Fibroblast of lung (primary cell): ENCODE measurements at regions not wholly inside any gene's neighbourhood (a gene's known extent, or its start where the extent isn't known, plus 50 kb on each side); places are given as distances from the start of the nearest gene placed in this dataset.

Experiments
- DNase-seq, 2 donors: peaks; one replicate each; pipeline versions ENCODE4 v3.0.0 to v3.0.0-alpha.2; 2010; ENCODE audit warnings: low read depth in 2 of 2
- H2AFZ ChIP-seq: 2 replicates; pipeline ENCODE4 v1.5.1; 2012; ENCODE audit warnings: low read length, control low read depth, inconsistent platforms
- H3K27ac ChIP-seq: 2 replicates; pipeline ENCODE4 v1.5.1; 2011; ENCODE audit warnings: low read length, control low read depth; ENCODE audit not compliant: insufficient read depth
- H3K27me3 ChIP-seq: 2 replicates; pipeline ENCODE4 v1.5.1; 2011; ENCODE audit warnings: mild to moderate bottlenecking, low read length; ENCODE audit not compliant: control insufficient read depth, insufficient read depth
- H3K36me3 ChIP-seq: 2 replicates; pipeline ENCODE4 v1.5.1; 2011; ENCODE audit warnings: low read length; ENCODE audit not compliant: control insufficient read depth, insufficient read depth
- H3K4me1 ChIP-seq: 2 replicates; pipeline ENCODE4 v1.5.1; 2011; ENCODE audit warnings: low read length; ENCODE audit not compliant: control insufficient read depth, insufficient read depth; ENCODE audit errors: extremely low read depth
- H3K4me2 ChIP-seq: 2 replicates; pipeline ENCODE4 v1.5.1; 2011; ENCODE audit warnings: low read length, control low read depth; ENCODE audit not compliant: insufficient read depth; ENCODE audit errors: extremely low read depth
- H3K4me3 ChIP-seq, 4 experiments: fragments of 200-600 bp in 1 of 4; sonication (generic) in 1 of 4; replicated peaks in 1 of 4; 2 replicates each; pipeline ENCODE4 v1.5.1; 2011 to 2016; ENCODE audit warnings: low read length in 4 of 4, low read depth in 3 of 4, mild to moderate bottlenecking in 3 of 4, control low read depth in 2 of 4, inconsistent platforms in 1 of 4, mixed read lengths in 1 of 4; ENCODE audit not compliant: insufficient read depth in 1 of 4; ENCODE audit errors: control extremely low read depth in 1 of 4
- H3K79me2 ChIP-seq: 2 replicates; pipeline ENCODE4 v1.5.1; 2012; ENCODE audit warnings: mild to moderate bottlenecking, low read length, inconsistent platforms; ENCODE audit not compliant: control insufficient read depth, insufficient read depth
- H3K9ac ChIP-seq: 2 replicates; pipeline ENCODE4 v1.5.1; 2011; ENCODE audit warnings: mild to moderate bottlenecking, low read length, control low read depth; ENCODE audit not compliant: insufficient read depth
- H3K9me3 ChIP-seq: 2 replicates; pipeline ENCODE4 v1.5.1; 2012; ENCODE audit warnings: low read depth, low read length; ENCODE audit not compliant: control insufficient read depth, insufficient read depth
- H4K20me1 ChIP-seq: 2 replicates; pipeline ENCODE4 v1.5.1; 2011; ENCODE audit warnings: low read length; ENCODE audit not compliant: control insufficient read depth, insufficient read depth; ENCODE audit errors: extremely low read depth
- CTCF ChIP-seq, 2 donors: IDR thresholded peaks in 1 of 2; conservative IDR thresholded peaks in 1 of 2; 1 replicate in 1 of 2; 2 replicates in 1 of 2; pipeline ENCODE4 v1.5.1; 2011 to 2012; ENCODE audit warnings: low read length in 2 of 2, control low read depth in 1 of 2, inconsistent platforms in 1 of 2, low read depth in 1 of 2, mild to moderate bottlenecking in 1 of 2
- EZH2 ChIP-seq: IDR thresholded peaks from 2 replicates; pipeline ENCODE4 v1.5.1; 2012; ENCODE audit warnings: low read length, control low read depth, mild to moderate bottlenecking; ENCODE audit errors: missing control alignments

- peaks cover 3% of the 10 kb centered on the region for H3K4me1 ChIP-seq
- H3K79me2 ChIP-seq: no peaks in the 10 kb centered on the region
- H3K4me2 ChIP-seq: no peak overlapping the region
- H3K27ac ChIP-seq: no peak overlapping the region
- peaks cover 3% of the 10 kb centered on the region for H3K27me3 ChIP-seq
- H3K4me3 ChIP-seq: no peak overlapping the region
- no peaks in the 10 kb centered on the region for H3K36me3 ChIP-seq
- no peak overlapping the region for H3K9ac ChIP-seq
- no peaks in the 10 kb centered on the region for H3K9me3 ChIP-seq
- no peak for DNase-seq
- no peak overlapping the region for H2AFZ ChIP-seq
- TF ChIP-seq CTCF (conservative IDR thresholded peaks at IDR 0.05 in 1 of 2, IDR thresholded peaks at IDR 0.05 in 1 of 2; ENCODE audit: low read depth in 1 of 2, low read length in 2 of 2): no peak
- no peak for TF ChIP-seq EZH2
- H4K20me1 ChIP-seq: no peaks in the 10 kb centered on the region
Observed at GRCh38 chr2:66362701-66363100, 72.2 kb upstream of the MEIS1 start.

GRCh38 chr2:66346231-66346664 is 88.7 kb upstream of the MEIS1 start:
- Histone ChIP-seq H3K4me3 (no peak overlapping the region), H4K20me1 (no peaks in the 10 kb centered on the region), H3K36me3 (no peaks in the 10 kb centered on the region), H3K27me3 (no peaks in the 10 kb centered on the region), H3K27ac (no peak overlapping the region), H3K4me2 (no peak overlapping the region), H2AFZ (no peak overlapping the region), H3K4me1 (no peaks in the 10 kb centered on the region), H3K79me2 (no peaks in the 10 kb centered on the region), H3K9me3 (no peaks in the 10 kb centered on the region), H3K9ac (no peak overlapping the region)
- TF ChIP-seq CTCF (conservative IDR thresholded peaks at IDR 0.05 in 1 of 2, IDR thresholded peaks at IDR 0.05 in 1 of 2; ENCODE audit: low read depth in 1 of 2, low read length in 2 of 2): no peak
- no peak for TF ChIP-seq EZH2
- no peak for DNase-seq

GRCh38 chr2:66344087-66344663 is 90.8 kb upstream of the MEIS1 start:
- no peaks in the 10 kb centered on the region for H3K36me3 ChIP-seq
- no peak overlapping the region for H2AFZ ChIP-seq
- H4K20me1 ChIP-seq: no peaks in the 10 kb centered on the region
- no peak overlapping the region for H3K4me2 ChIP-seq
- no peak overlapping the region for H3K4me3 ChIP-seq
- H3K79me2 ChIP-seq: no peaks in the 10 kb centered on the region
- no peaks in the 10 kb centered on the region for H3K27me3 ChIP-seq
- no peaks in the 10 kb centered on the region for H3K4me1 ChIP-seq
- H3K9ac ChIP-seq: no peak overlapping the region
- H3K27ac ChIP-seq: no peak overlapping the region
- DNase-seq: no peak
- no peaks in the 10 kb centered on the region for H3K9me3 ChIP-seq
- TF ChIP-seq EZH2 (no peak), CTCF (conservative IDR thresholded peaks at IDR 0.05 in 1 of 2, IDR thresholded peaks at IDR 0.05 in 1 of 2; ENCODE audit: low read depth in 1 of 2, low read length in 2 of 2) (no peak)
